ENCODE measurements at regions not wholly inside any gene's neighbourhood (a gene's known extent, or its start where the extent isn't known, plus 50 kb on each side); places are given as distances from the start of the nearest gene placed in this dataset.

DNA sequence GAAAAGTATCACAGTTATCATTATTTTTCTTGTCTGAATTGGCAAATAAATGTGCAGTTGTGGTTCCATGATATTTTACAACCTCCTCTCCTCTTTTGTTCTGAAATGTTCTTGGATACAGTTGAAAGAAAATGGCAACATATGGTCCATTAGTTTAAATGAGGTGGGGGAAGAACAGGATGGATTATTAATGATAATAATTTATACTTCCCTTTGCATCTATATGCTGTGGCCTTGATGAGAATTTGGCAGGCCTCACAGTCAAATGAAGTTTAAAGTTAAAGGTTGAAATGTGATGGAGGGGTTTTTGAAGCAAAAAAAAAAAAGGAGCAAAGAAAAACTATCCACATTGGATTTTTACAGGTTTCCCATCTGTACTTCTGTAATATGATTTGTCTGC is 946.3 kb upstream of the INTU start:
- intact Hi-C loops (cut with DNase I), result no loop called here

DNA sequence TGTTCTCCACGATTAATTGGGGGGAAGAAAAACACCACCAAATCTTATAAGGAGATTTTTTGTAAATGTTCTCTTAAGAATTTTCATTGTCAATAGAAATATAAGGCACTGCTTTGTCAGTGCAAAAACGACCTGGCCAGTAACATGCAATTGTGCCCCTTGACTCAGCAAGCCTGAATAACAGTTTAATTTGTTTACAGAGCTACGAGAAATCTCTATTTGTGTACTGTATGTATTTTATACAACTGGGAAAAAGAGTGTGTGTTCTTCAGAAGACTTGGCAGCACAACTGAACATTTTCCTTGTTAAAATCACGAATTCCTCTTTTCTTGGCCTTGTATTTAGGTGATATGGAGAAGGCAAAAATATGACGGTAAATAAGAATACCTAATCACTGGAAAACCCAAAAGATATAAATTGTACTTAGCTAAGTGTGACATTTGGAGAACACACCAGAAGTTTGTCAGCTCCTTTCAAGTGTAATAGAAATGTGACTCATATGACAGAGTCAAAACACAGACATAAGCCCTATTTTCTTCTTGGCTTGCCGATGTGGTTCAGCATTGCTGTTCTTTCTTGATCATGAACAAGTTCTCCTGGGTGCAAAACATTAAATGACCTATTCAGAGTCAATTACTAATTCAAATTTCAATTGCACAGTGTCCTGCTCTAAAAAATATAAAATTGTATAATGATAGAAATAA is 945.0 kb upstream of the INTU start:
- Histone ChIP-seq H3K27me3 (ENCODE audit: insufficient read depth in 3 of 3, low read length in 2 of 3) (no peaks in the 10 kb centered on the region), H3K4me3 (no peak overlapping the region), H3K9me3 (no peaks in the 10 kb centered on the region), H3K36me3 (ENCODE audit: insufficient read depth in 1 of 2, low read depth in 1 of 2) (no peaks in the 10 kb centered on the region), H3K27ac (no peak overlapping the region), H3K4me1 (no peaks in the 10 kb centered on the region)
- no peak for DNase-seq
- WGBS, 3 donors, result 30 to 37% (median 30%) methylated on average over 6 of the region's 6 CpGs
- TF ChIP-seq, protein P1, sequence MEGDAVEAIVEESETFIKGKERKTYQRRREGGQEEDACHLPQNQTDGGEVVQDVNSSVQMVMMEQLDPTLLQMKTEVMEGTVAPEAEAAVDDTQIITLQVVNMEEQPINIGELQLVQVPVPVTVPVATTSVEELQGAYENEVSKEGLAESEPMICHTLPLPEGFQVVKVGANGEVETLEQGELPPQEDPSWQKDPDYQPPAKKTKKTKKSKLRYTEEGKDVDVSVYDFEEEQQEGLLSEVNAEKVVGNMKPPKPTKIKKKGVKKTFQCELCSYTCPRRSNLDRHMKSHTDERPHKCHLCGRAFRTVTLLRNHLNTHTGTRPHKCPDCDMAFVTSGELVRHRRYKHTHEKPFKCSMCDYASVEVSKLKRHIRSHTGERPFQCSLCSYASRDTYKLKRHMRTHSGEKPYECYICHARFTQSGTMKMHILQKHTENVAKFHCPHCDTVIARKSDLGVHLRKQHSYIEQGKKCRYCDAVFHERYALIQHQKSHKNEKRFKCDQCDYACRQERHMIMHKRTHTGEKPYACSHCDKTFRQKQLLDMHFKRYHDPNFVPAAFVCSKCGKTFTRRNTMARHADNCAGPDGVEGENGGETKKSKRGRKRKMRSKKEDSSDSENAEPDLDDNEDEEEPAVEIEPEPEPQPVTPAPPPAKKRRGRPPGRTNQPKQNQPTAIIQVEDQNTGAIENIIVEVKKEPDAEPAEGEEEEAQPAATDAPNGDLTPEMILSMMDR (IDR thresholded peaks at IDR 0.05), result no peak
- no peak for ATAC-seq
- intact Hi-C loops (cut with DNase I), result no loop called here

More for the DNA sequence above, 946.3 kb upstream of the INTU start:
- Histone ChIP-seq H3K9me3 (no peaks in the 10 kb centered on the region), H3K4me3 (no peak overlapping the region), H3K27me3 (ENCODE audit: insufficient read depth in 3 of 3, low read length in 2 of 3) (no peaks in the 10 kb centered on the region), H3K27ac (no peak overlapping the region), H3K36me3 (ENCODE audit: insufficient read depth in 1 of 2, low read depth in 1 of 2) (no peaks in the 10 kb centered on the region), H3K4me1 (no peaks in the 10 kb centered on the region)
- DNase-seq (no peak), ATAC-seq (no peak)
- TF ChIP-seq, protein P1 (IDR thresholded peaks at IDR 0.05), result no peak

DNA sequence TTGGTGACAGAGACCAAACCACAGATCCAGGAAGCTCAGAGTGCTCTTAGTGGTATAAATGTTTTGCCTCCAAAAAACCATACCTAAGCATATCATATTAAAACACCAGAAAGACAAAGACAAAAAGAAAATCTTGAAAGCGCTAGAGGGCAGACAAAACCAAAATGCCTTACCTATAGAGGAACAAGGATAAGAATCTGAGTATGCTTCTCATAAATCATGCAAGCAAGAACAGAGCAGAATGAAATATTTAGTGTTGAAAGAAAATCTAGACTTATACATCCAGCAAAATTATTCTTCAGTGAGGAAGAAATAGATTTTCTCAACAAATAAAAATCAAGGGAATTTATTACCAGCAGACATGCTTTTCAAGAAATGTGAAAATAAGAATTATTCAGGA is 941.0 kb upstream of the INTU start:
- H3K4me3 ChIP-seq, result no peak overlapping the region
- no peak overlapping the region for H3K27ac ChIP-seq
- intact Hi-C loops (cut with DNase I), result no loop called here
- H3K36me3 ChIP-seq (ENCODE audit: insufficient read depth in 1 of 2, low read depth in 1 of 2), result no peaks in the 10 kb centered on the region
- H3K4me1 ChIP-seq, result no peaks in the 10 kb centered on the region
- ATAC-seq, result no peak
- no peak for DNase-seq
- TF ChIP-seq, protein P1 (IDR thresholded peaks at IDR 0.05), result no peak
- whole genome bisulfite sequencing, 3 donors, result 96 to 100% (median 99%) methylated on average over 1 of the region's 1 CpG
- no peaks in the 10 kb centered on the region for H3K27me3 ChIP-seq (ENCODE audit: insufficient read depth in 3 of 3, low read length in 2 of 3)
- H3K9me3 ChIP-seq, result no peaks in the 10 kb centered on the region

GRCh38 chr4:126697748-126698147 is 935.0 kb upstream of the INTU start:
- DNase-seq, result no peak
- Histone ChIP-seq H3K4me3 (no peak overlapping the region), H3K9me3 (no peaks in the 10 kb centered on the region), H3K27ac (no peak overlapping the region), H3K4me1 (no peaks in the 10 kb centered on the region), H3K27me3 (ENCODE audit: insufficient read depth in 3 of 3, low read length in 2 of 3) (no peaks in the 10 kb centered on the region), H3K36me3 (ENCODE audit: insufficient read depth in 1 of 2, low read depth in 1 of 2) (no peaks in the 10 kb centered on the region)
- 47 to 92% (median 90%) methylated on average over 1 of the region's 1 CpG for WGBS, 3 donors
- TF ChIP-seq, protein P1 (IDR thresholded peaks at IDR 0.05), result no peak
- intact Hi-C loops (cut with DNase I), result no loop called here
- no peak for ATAC-seq

GRCh38 chr4:126698224-126698623 is 934.5 kb upstream of the INTU start:
- no peaks in the 10 kb centered on the region for H3K36me3 ChIP-seq (ENCODE audit: insufficient read depth in 1 of 2, low read depth in 1 of 2)
- DNase-seq (no peak), ATAC-seq (no peak)
- H3K27me3 ChIP-seq (ENCODE audit: insufficient read depth in 3 of 3, low read length in 2 of 3), result no peaks in the 10 kb centered on the region
- 91 to 98% (median 94%) methylated on average over 3 of the region's 3 CpGs for WGBS, 3 donors
- H3K9me3 ChIP-seq, result no peaks in the 10 kb centered on the region
- intact Hi-C loops (cut with DNase I), result no loop called here
- no peak overlapping the region for H3K4me3 ChIP-seq
- H3K27ac ChIP-seq, result no peak overlapping the region
- TF ChIP-seq, protein P1 (IDR thresholded peaks at IDR 0.05), result no peak
- no peaks in the 10 kb centered on the region for H3K4me1 ChIP-seq

Measured in psoas muscle (tissue), 7 donors.